HG02870 (cell line): ENCODE measurements at regions not wholly inside any gene's neighbourhood (a gene's known extent, or its start where the extent isn't known, plus 50 kb on each side); places are given as distances from the start of the nearest gene placed in this dataset.

ENCODE experiments used
- ATAC-seq: cut with Tn5 transposase; IDR thresholded peaks from one replicate; pipeline ENCODE4 v1.9.1; 2021; ENCODE audit warnings: mild to moderate bottlenecking, moderate library complexity; ENCODE audit not compliant: unreplicated experiment

- no peak for ATAC-seq
Measured at GRCh38 chr1:58861506-58861905, 77.7 kb upstream of the JUN start.

- no peak for ATAC-seq
Measured at GRCh38 chr1:58862728-58863385, 79.0 kb upstream of the JUN start.

GRCh38 chr1:58864654-58865053, 80.8 kb upstream of the JUN start:
- ATAC-seq: no peak

GRCh38 chr1:58866578-58866977, 82.7 kb upstream of the JUN start:
- no peak for ATAC-seq

GRCh38 chr1:58869638-58870297, 85.9 kb upstream of the JUN start:
- no peak for ATAC-seq

- ATAC-seq: no peak
Measured at GRCh38 chr1:58870298-58870676, 86.4 kb upstream of the JUN start.

- ATAC-seq: no peak
Measured at GRCh38 chr1:58874342-58874741, 90.5 kb upstream of the JUN start.

- no peak for ATAC-seq
Measured at GRCh38 chr1:58874757-58875755, 91.2 kb upstream of the JUN start.

GRCh38 chr1:58879464-58879863, 95.6 kb upstream of the JUN start:
- no peak for ATAC-seq

- no peak for ATAC-seq
Measured at GRCh38 chr1:58880592-58880991, 96.7 kb upstream of the JUN start.

GRCh38 chr1:58881471-58881994, 97.7 kb upstream of the JUN start:
- no peak for ATAC-seq

- ATAC-seq: no peak
Measured at GRCh38 chr1:58882322-58882948, 98.6 kb upstream of the JUN start.

GRCh38 chr1:58883037-58883887, 99.4 kb upstream of the JUN start:
- no peak for ATAC-seq

GRCh38 chr1:58883888-58884482, 100.1 kb upstream of the JUN start:
- ATAC-seq: no peak

- ATAC-seq: no peak
Measured at GRCh38 chr1:58884706-58885661, 101.1 kb upstream of the JUN start.

- no peak for ATAC-seq
Measured at GRCh38 chr1:58885998-58886397, 102.2 kb upstream of the JUN start.

GRCh38 chr1:58886611-58887010, 102.8 kb upstream of the JUN start:
- ATAC-seq: no peak

GRCh38 chr1:58887059-58887458, 103.2 kb upstream of the JUN start:
- ATAC-seq: no peak
